Jurkat, Clone E6-1 (cell line): ENCODE measurements at regions not wholly inside any gene's neighbourhood (a gene's known extent, or its start where the extent isn't known, plus 50 kb on each side); places are given as distances from the start of the nearest gene placed in this dataset.
A peak's percentile ranks its signal among the peaks of the same experiment; 100 is the strongest.
"Not testable (repeated sequence)": the region's sequence is repeated elsewhere in the genome, so short reads cannot be mapped to it uniquely, and the experiment has no call there.

Experiments
- DNase-seq: peaks from one replicate; pipeline ENCODE4 v3.0.0-alpha.2; 2011; ENCODE audit warnings: low read depth, low spot score
- H3K4me3 ChIP-seq: 2 replicates; pipeline ENCODE4 v1.5.1; 2011; ENCODE audit warnings: mild to moderate bottlenecking, low read length, control low read depth, moderate library complexity

GRCh38 chr3:72664184-72664975, 183.9 kb downstream of the SHQ1 start:
- no peak for DNase-seq
- no peak overlapping the region for H3K4me3 ChIP-seq

GRCh38 chr3:72663429-72663828, 184.8 kb downstream of the SHQ1 start:
- DNase-seq = no peak

GRCh38 chr3:72661115-72661457, 187.2 kb downstream of the SHQ1 start:
- H3K4me3 ChIP-seq = no peak overlapping the region
- DNase-seq = no peak

More at GRCh38 chr3:72663429-72663828, 184.8 kb downstream of the SHQ1 start:
- H3K4me3 ChIP-seq = no peak overlapping the region

GRCh38 chr3:72660270-72661114, 187.8 kb downstream of the SHQ1 start:
- H3K4me3 ChIP-seq = no peak overlapping the region
- no peak for DNase-seq

GRCh38 chr3:72659596-72659995, 188.6 kb downstream of the SHQ1 start:
- no peak overlapping the region for H3K4me3 ChIP-seq
- no peak for DNase-seq

- no peak overlapping the region for H3K4me3 ChIP-seq
- DNase-seq = no peak
These were observed 189.1 kb downstream of the SHQ1 start for GRCh38 chr3:72659188-72659587.

GRCh38 chr3:72658466-72659100, 189.7 kb downstream of the SHQ1 start:
- DNase-seq = no peak
- H3K4me3 ChIP-seq = no peak overlapping the region

- DNase-seq = peak; percentile 94
These were observed 190.6 kb downstream of the SHQ1 start for GRCh38 chr3:72657666-72658065.

GRCh38 chr3:72655723-72656122, 192.5 kb downstream of the SHQ1 start:
- H3K4me3 ChIP-seq = no peak overlapping the region
- DNase-seq = no peak

More at GRCh38 chr3:72657666-72658065, 190.6 kb downstream of the SHQ1 start:
- H3K4me3 ChIP-seq = no peak overlapping the region

GRCh38 chr3:72655131-72655551, 193.1 kb downstream of the SHQ1 start:
- DNase-seq = no peak
- no peak overlapping the region for H3K4me3 ChIP-seq

- no peak for DNase-seq
- no peak overlapping the region for H3K4me3 ChIP-seq
These were observed 195.8 kb downstream of the SHQ1 start for GRCh38 chr3:72652395-72652794.

- DNase-seq = no peak
- no peak overlapping the region for H3K4me3 ChIP-seq
These were observed 196.7 kb downstream of the SHQ1 start for GRCh38 chr3:72651498-72651897.

- DNase-seq = no peak
- H3K4me3 ChIP-seq = no peak overlapping the region
These were observed 202.0 kb downstream of the SHQ1 start for GRCh38 chr3:72646263-72646662.

GRCh38 chr3:72643635-72644034, 204.6 kb downstream of the SHQ1 start:
- DNase-seq, H3K4me3 ChIP-seq: not testable (repeated sequence)

- H3K4me3 ChIP-seq = no peak overlapping the region
- no peak for DNase-seq
These were observed 206.6 kb downstream of the SHQ1 start for GRCh38 chr3:72641684-72642083.

GRCh38 chr3:72641072-72641471, 207.2 kb downstream of the SHQ1 start:
- no peak for DNase-seq
- H3K4me3 ChIP-seq = no peak overlapping the region

GRCh38 chr3:72636969-72637597, 211.2 kb downstream of the SHQ1 start:
- no peak for DNase-seq
- H3K4me3 ChIP-seq = no peak overlapping the region

- H3K4me3 ChIP-seq = no peak overlapping the region
- no peak for DNase-seq
These were observed 212.7 kb downstream of the SHQ1 start for GRCh38 chr3:72635551-72635950.

- H3K4me3 ChIP-seq = no peak overlapping the region
- no peak for DNase-seq
These were observed 214.1 kb downstream of the SHQ1 start for GRCh38 chr3:72634128-72634527.
